ENCODE measurements at regions not wholly inside any gene's neighbourhood (a gene's known extent, or its start where the extent isn't known, plus 50 kb on each side); places are given as distances from the start of the nearest gene placed in this dataset.

GRCh38 chr12:19869413-19869812, 430.1 kb downstream of the AEBP2 start:
- ATAC-seq (no peak), FAIRE-seq (no peak), DNase-seq (ENCODE audit: extremely low read depth in 1 of 4, low spot score in 3 of 4) (no peak)
- TF ChIP-seq BMI1 (IDR thresholded peaks at IDR 0.05; ENCODE audit: low read length) (no peak), SFPQ (IDR thresholded peaks at IDR 0.05; ENCODE audit: low read depth, low read length) (no peak), E2F1 (CRISPR knock-in tag; IDR thresholded peaks at IDR 0.05) (no peak), ARID3A (IDR thresholded peaks at IDR 0.05; ENCODE audit: borderline replicate concordance, low read depth, low read length) (no peak), TAL1 (IDR thresholded peaks at IDR 0.05) (no peak), MAFF (IDR thresholded peaks at IDR 0.05; ENCODE audit: low read length) (no peak)
- Histone ChIP-seq H3K9me3 (replicated peaks; ENCODE audit: control insufficient read depth, insufficient read depth, low read depth, low read length) (no peaks in the 10 kb centered on the region), H3K9me1 (ENCODE audit: control insufficient read depth, insufficient read depth, low read length) (no peaks in the 10 kb centered on the region), H2AFZ (ENCODE audit: low read depth, low read length) (no peak overlapping the region), H3K9ac (ENCODE audit: insufficient read depth in 1 of 2, low read depth in 2 of 2, low read length in 2 of 2) (no peak overlapping the region), H3K4me1 (replicated peaks in 1 of 2; ENCODE audit: control insufficient read depth in 2 of 2, insufficient read depth in 2 of 2, low read length in 2 of 2) (no peaks in the 10 kb centered on the region), H3K4me3 (no peak overlapping the region), H4K20me1 (replicated peaks; ENCODE audit: control insufficient read depth, insufficient read depth, low read length) (no peaks in the 10 kb centered on the region), H3K4me2 (ENCODE audit: insufficient read depth, low read length) (no peak overlapping the region), H3K36me3 (ENCODE audit: control insufficient read depth, insufficient read depth, low read length) (no peaks in the 10 kb centered on the region), H3K79me2 (ENCODE audit: control insufficient read depth, insufficient read depth, low read length) (no peaks in the 10 kb centered on the region), H3K27me3 (ENCODE audit: control insufficient read depth in 2 of 2, insufficient read depth in 2 of 2, low read length in 2 of 2) (no peaks in the 10 kb centered on the region), H3K27ac (ENCODE audit: extremely low read depth, low read depth, low read length) (no peak overlapping the region)
- CTCF ChIA-PET (ENCODE audit: low intra/inter-chr PET ratio): no interaction called here
- BruUV-seq (replicated peaks): no TSS peak
- 5% methylated on average over 5 of the region's 5 CpGs for WGBS (ENCODE audit: insufficient coverage, low coverage, missing lambda C conversion rate)
- POLR2A ChIA-PET: no interaction called here
- in situ Hi-C loops (cut with MboI): no loop called here
- intact Hi-C loops (cut with micrococcal nuclease): no loop called here

Measured in K562 (cell line).